ENCODE measurements at regions not wholly inside any gene's neighbourhood (a gene's known extent, or its start where the extent isn't known, plus 50 kb on each side); places are given as distances from the start of the nearest gene placed in this dataset.
"Not testable (repeated sequence)": the region's sequence is repeated elsewhere in the genome, so short reads cannot be mapped to it uniquely, and the experiment has no call there.

- no peak for DNase-seq (ENCODE audit: low spot score)
Observed at GRCh38 chr2:35803126-35803525, 552.5 kb upstream of the CRIM1 start.

- DNase-seq (ENCODE audit: low spot score) = no peak
Observed at GRCh38 chr2:35794796-35795450, 560.7 kb upstream of the CRIM1 start.

GRCh38 chr2:35790292-35790691, 565.3 kb upstream of the CRIM1 start:
- no peak for DNase-seq (ENCODE audit: low spot score)

- no peak for DNase-seq (ENCODE audit: low spot score)
Observed at GRCh38 chr2:35788543-35788942, 567.0 kb upstream of the CRIM1 start.

GRCh38 chr2:35787302-35788031, 568.1 kb upstream of the CRIM1 start:
- no peak for DNase-seq (ENCODE audit: low spot score)

- no peak for DNase-seq (ENCODE audit: low spot score)
Observed at GRCh38 chr2:35785564-35785963, 570.0 kb upstream of the CRIM1 start.

GRCh38 chr2:35784777-35785176, 570.8 kb upstream of the CRIM1 start:
- no peak for DNase-seq (ENCODE audit: low spot score)

- no peak for DNase-seq (ENCODE audit: low spot score)
Observed at GRCh38 chr2:35783723-35784122, 571.9 kb upstream of the CRIM1 start.

GRCh38 chr2:35741556-35741955, 614.0 kb upstream of the CRIM1 start:
- no peak for DNase-seq (ENCODE audit: low spot score)

GRCh38 chr2:35731674-35732073, 623.9 kb upstream of the CRIM1 start:
- no peak for DNase-seq (ENCODE audit: low spot score)

- DNase-seq (ENCODE audit: low spot score) = no peak
Observed at GRCh38 chr2:35714883-35715282, 640.7 kb upstream of the CRIM1 start.

- no peak for DNase-seq (ENCODE audit: low spot score)
Observed at GRCh38 chr2:35708411-35708923, 647.1 kb upstream of the CRIM1 start.

- no peak for DNase-seq (ENCODE audit: low spot score)
Observed at GRCh38 chr2:35688309-35688708, 667.3 kb upstream of the CRIM1 start.

GRCh38 chr2:35651688-35652323, 703.8 kb upstream of the CRIM1 start:
- DNase-seq (ENCODE audit: low spot score) = no peak

GRCh38 chr2:35614640-35615039, 740.9 kb upstream of the CRIM1 start:
- no peak for DNase-seq (ENCODE audit: low spot score)

GRCh38 chr2:35606394-35606793, 749.2 kb upstream of the CRIM1 start:
- DNase-seq (ENCODE audit: low spot score) = no peak

- no peak for DNase-seq (ENCODE audit: low spot score)
Observed at GRCh38 chr2:35598310-35598709, 757.3 kb upstream of the CRIM1 start.

GRCh38 chr2:35591886-35592285, 763.7 kb upstream of the CRIM1 start:
- no peak for DNase-seq (ENCODE audit: low spot score)

GRCh38 chr2:35585972-35586371, 769.6 kb upstream of the CRIM1 start:
- DNase-seq (ENCODE audit: low spot score) = no peak

- DNase-seq (ENCODE audit: low spot score) = no peak
Observed at GRCh38 chr2:35582637-35583036, 772.9 kb upstream of the CRIM1 start.

- no peak for DNase-seq (ENCODE audit: low spot score)
Observed at GRCh38 chr2:35580956-35581355, 774.6 kb upstream of the CRIM1 start.

GRCh38 chr2:35568574-35568973, 787.0 kb upstream of the CRIM1 start:
- not testable (repeated sequence) for DNase-seq (ENCODE audit: low spot score)

- DNase-seq (ENCODE audit: low spot score) = no peak
Observed at GRCh38 chr2:35562488-35562887, 793.1 kb upstream of the CRIM1 start.

Measured in GM03348 (cell line).